Neural progenitor cell (in vitro differentiated cells): ENCODE measurements at regions not wholly inside any gene's neighbourhood (a gene's known extent, or its start where the extent isn't known, plus 50 kb on each side); places are given as distances from the start of the nearest gene placed in this dataset.

Source experiments
- DNase-seq: peaks from one replicate; pipeline ENCODE4 v3.0.0-alpha.2; 2016; ENCODE audit warnings: low spot score
- H2AFZ ChIP-seq: fragments of 200-600 bp; sonication (generic); replicated peaks from 2 replicates; pipeline ENCODE4 v1.6.1; 2016; ENCODE audit warnings: antibody characterized with exemption
- H3F3A ChIP-seq: fragments of 200-600 bp; sonication (generic); 2 replicates; pipeline ENCODE4 v1.6.1; 2016; ENCODE audit warnings: antibody characterized with exemption, low read depth
- H3K27ac ChIP-seq: fragments of 200-600 bp; sonication (generic); 2 replicates; pipeline ENCODE4 v1.5.1; 2016; ENCODE audit warnings: mild to moderate bottlenecking
- H3K27me3 ChIP-seq: fragments of 200-600 bp; sonication (generic); 2 replicates; pipeline ENCODE4 v1.6.1; 2016; ENCODE audit warnings: mild to moderate bottlenecking, moderate library complexity
- H3K36me3 ChIP-seq: fragments of 200-600 bp; sonication (generic); 2 replicates; pipeline ENCODE4 v1.5.1; 2016
- H3K4me1 ChIP-seq: fragments of 200-600 bp; sonication (generic); 2 replicates; pipeline ENCODE4 v1.6.1; 2016; ENCODE audit warnings: mixed run types
- H3K4me2 ChIP-seq: fragments of 200-600 bp; sonication (generic); 2 replicates; pipeline ENCODE4 v1.6.1; 2016
- H3K4me3 ChIP-seq: fragments of 200-600 bp; sonication (generic); 2 replicates; pipeline ENCODE4 v1.5.1; 2016
- H3K79me2 ChIP-seq: fragments of 200-600 bp; sonication (generic); 2 replicates; pipeline ENCODE4 v1.6.1; 2016; ENCODE audit warnings: low read depth
- H3K9ac ChIP-seq: fragments of 200-600 bp; sonication (generic); 2 replicates; pipeline ENCODE4 v1.6.1; 2016
- H3K9me3 ChIP-seq: fragments of 200-600 bp; sonication (generic); 2 replicates; pipeline ENCODE4 v1.5.1; 2016; ENCODE audit warnings: low read depth
- H4K20me1 ChIP-seq: fragments of 200-600 bp; sonication (generic); 2 replicates; pipeline ENCODE4 v1.6.1; 2016; ENCODE audit warnings: low read depth
- H3K27ac Mint-ChIP-seq: 3 replicates; pipeline ENCODE4 v1.8.0; 2021; ENCODE audit warnings: mixed read lengths
- H3K27me3 Mint-ChIP-seq: 2 replicates; pipeline ENCODE4 v1.8.0; 2022; ENCODE audit warnings: low read depth, mild to moderate bottlenecking, inconsistent platforms, moderate library complexity, mixed read lengths; ENCODE audit not compliant: insufficient read depth
- H3K36me3 Mint-ChIP-seq: 3 replicates; pipeline ENCODE4 v1.8.0; 2021; ENCODE audit warnings: mixed read lengths
- H3K4me1 Mint-ChIP-seq: 3 replicates; pipeline ENCODE4 v1.8.0; 2021; ENCODE audit warnings: mixed read lengths
- H3K4me3 Mint-ChIP-seq: 3 replicates; pipeline ENCODE4 v1.8.0; 2021; ENCODE audit warnings: mild to moderate bottlenecking, moderate library complexity, mixed read lengths
- H3K9me3 Mint-ChIP-seq: 3 replicates; pipeline ENCODE4 v1.8.0; 2020; ENCODE audit warnings: mixed read lengths
- EZH2 ChIP-seq: fragments of 200-600 bp; sonication (generic); IDR thresholded peaks from 2 replicates; pipeline ENCODE4 v1.6.1; 2017; ENCODE audit warnings: antibody characterized with exemption, mild to moderate bottlenecking, moderate library complexity
- EZH2phosphoT487 ChIP-seq: fragments of 200-600 bp; sonication (generic); IDR thresholded peaks from 2 replicates; pipeline ENCODE4 v1.6.1; 2017; ENCODE audit warnings: antibody characterized with exemption
- TF ChIP-seq, protein P1 (sequence below): fragments of 200-600 bp; sonication (generic); IDR thresholded peaks from 2 replicates; pipeline ENCODE4 v1.5.1; 2017; ENCODE audit warnings: antibody characterized with exemption, mild to moderate bottlenecking

DNA sequence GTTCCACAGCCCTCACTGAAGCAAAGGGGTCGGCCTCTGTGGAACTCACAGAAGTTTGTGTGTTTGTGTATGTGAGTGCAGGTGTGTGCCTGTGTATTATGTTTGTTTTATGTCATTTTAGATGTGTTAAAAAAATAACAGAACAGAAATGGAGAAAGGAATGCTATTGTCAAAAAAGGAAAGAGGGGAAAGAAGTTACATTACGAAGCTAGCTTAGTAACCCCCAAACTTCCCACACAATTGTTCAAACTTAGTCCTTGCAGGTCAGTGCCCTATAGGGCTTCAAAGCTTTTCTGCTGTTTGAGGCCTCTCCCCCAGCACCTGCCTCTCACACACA is 1505.6 kb upstream of the SLC10A2 start:
- no peak for DNase-seq

DNA sequence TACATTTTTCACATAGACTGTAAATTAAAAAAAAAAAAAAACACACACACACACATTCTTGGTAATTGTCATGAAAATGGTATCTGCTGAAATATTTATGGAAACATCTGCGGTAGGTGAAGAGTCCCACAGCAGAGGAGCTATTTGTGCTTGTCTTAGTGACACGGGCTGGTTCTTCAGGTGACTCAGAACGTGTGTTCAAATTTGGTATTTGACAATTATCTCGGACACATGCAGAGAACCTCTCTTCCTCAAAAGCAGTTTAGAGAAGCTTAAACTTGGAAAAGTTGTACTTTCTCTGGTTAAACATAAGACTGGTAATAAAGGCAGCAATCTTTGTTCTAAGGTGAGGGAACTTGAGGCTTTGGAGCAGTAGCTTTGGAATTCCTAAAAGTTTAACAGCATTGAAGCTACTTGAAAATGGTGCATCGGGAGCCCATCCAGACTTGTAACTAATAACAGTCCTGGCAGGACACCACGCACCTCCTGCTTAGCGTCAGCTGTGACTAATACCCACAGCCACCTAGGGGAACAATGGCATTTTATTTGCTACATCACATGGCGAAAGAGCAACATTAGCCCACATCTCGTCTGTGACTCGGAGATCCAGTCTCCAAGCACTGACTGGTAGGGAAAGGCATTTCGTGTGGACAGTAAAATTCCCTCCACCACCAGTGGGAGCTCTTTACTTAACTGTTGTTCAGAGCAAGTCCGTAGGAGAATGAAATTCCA is 1505.1 kb upstream of the SLC10A2 start:
- Mint-ChIP-seq H3K4me3 (no peak overlapping the region), H3K27ac (no peak overlapping the region), H3K9me3 (peaks cover 2% of the 10 kb centered on the region), H3K4me1 (peaks cover 15% of the 10 kb centered on the region), H3K36me3 (peaks cover 2% of the 10 kb centered on the region), H3K27me3 (peaks cover 2% of the 10 kb centered on the region)
- Histone ChIP-seq H3K4me2 (no peak overlapping the region), H3K4me1 (no peaks in the 10 kb centered on the region), H2AFZ (peak overlapping the region; percentile 27), H3K27ac (no peak overlapping the region), H4K20me1 (no peaks in the 10 kb centered on the region), H3K9ac (no peak overlapping the region), H3F3A (no peaks in the 10 kb centered on the region), H3K36me3 (no peaks in the 10 kb centered on the region), H3K79me2 (no peaks in the 10 kb centered on the region), H3K27me3 (no peaks in the 10 kb centered on the region), H3K4me3 (no peak overlapping the region), H3K9me3 (no peaks in the 10 kb centered on the region)
- TF ChIP-seq EZH2: no peak
- TF ChIP-seq, protein P1, sequence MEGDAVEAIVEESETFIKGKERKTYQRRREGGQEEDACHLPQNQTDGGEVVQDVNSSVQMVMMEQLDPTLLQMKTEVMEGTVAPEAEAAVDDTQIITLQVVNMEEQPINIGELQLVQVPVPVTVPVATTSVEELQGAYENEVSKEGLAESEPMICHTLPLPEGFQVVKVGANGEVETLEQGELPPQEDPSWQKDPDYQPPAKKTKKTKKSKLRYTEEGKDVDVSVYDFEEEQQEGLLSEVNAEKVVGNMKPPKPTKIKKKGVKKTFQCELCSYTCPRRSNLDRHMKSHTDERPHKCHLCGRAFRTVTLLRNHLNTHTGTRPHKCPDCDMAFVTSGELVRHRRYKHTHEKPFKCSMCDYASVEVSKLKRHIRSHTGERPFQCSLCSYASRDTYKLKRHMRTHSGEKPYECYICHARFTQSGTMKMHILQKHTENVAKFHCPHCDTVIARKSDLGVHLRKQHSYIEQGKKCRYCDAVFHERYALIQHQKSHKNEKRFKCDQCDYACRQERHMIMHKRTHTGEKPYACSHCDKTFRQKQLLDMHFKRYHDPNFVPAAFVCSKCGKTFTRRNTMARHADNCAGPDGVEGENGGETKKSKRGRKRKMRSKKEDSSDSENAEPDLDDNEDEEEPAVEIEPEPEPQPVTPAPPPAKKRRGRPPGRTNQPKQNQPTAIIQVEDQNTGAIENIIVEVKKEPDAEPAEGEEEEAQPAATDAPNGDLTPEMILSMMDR: peak; percentile 69
- TF ChIP-seq EZH2phosphoT487: no peak
- DNase-seq: peak; percentile 72

More for the DNA sequence above, 1505.6 kb upstream of the SLC10A2 start:
- H2AFZ ChIP-seq: no peak overlapping the region
- no peaks in the 10 kb centered on the region for H3K9me3 ChIP-seq
- H3K9me3 Mint-ChIP-seq: peaks cover 2% of the 10 kb centered on the region
- H3K9ac ChIP-seq: no peak overlapping the region
- peaks cover 2% of the 10 kb centered on the region for H3K27me3 Mint-ChIP-seq
- H3K4me1 ChIP-seq: no peaks in the 10 kb centered on the region
- no peaks in the 10 kb centered on the region for H3K36me3 ChIP-seq
- H3K79me2 ChIP-seq: no peaks in the 10 kb centered on the region
- H4K20me1 ChIP-seq: no peaks in the 10 kb centered on the region
- TF ChIP-seq EZH2phosphoT487 (no peak), EZH2 (no peak)
- TF ChIP-seq, protein P1: no peak
- H3K4me1 Mint-ChIP-seq: peaks cover 15% of the 10 kb centered on the region
- no peaks in the 10 kb centered on the region for H3F3A ChIP-seq
- H3K36me3 Mint-ChIP-seq: peaks cover 2% of the 10 kb centered on the region
- no peak overlapping the region for H3K27ac ChIP-seq
- H3K4me3 ChIP-seq: no peak overlapping the region
- H3K4me3 Mint-ChIP-seq: no peak overlapping the region
- no peaks in the 10 kb centered on the region for H3K27me3 ChIP-seq
- no peak overlapping the region for H3K4me2 ChIP-seq
- H3K27ac Mint-ChIP-seq: no peak overlapping the region

DNA sequence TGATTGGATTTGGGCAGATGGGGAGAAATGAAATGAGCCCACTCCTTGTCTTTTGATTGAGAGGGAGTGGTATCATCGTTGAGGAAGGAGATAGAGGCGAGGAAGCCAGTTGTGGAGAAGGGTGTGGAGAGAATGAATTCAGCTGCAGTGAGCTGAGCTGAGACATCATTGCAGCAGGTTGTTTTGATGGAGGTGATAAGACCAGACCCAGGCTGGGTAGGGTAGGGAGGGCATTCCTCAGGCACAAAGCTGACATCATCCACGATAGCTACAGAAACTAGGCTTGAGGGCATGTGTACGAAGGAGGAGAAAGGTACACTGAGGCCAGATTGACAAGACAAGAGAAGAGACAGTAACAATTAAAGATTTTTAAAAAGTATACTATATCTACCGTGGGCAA is 1500.9 kb upstream of the SLC10A2 start:
- Histone ChIP-seq H3K27me3 (no peaks in the 10 kb centered on the region), H3K27ac (no peak overlapping the region), H3K79me2 (no peaks in the 10 kb centered on the region), H3K9ac (no peak overlapping the region), H2AFZ (no peak overlapping the region), H3K4me3 (no peak overlapping the region), H3K9me3 (no peaks in the 10 kb centered on the region), H4K20me1 (no peaks in the 10 kb centered on the region), H3K4me1 (no peaks in the 10 kb centered on the region), H3K36me3 (no peaks in the 10 kb centered on the region), H3F3A (no peaks in the 10 kb centered on the region), H3K4me2 (no peak overlapping the region)
- Mint-ChIP-seq H3K27me3 (peaks cover 2% of the 10 kb centered on the region), H3K27ac (no peak overlapping the region), H3K4me1 (peaks cover 11% of the 10 kb centered on the region), H3K36me3 (no peaks in the 10 kb centered on the region), H3K9me3 (no peaks in the 10 kb centered on the region), H3K4me3 (no peak overlapping the region)
- TF ChIP-seq EZH2 (no peak), EZH2phosphoT487 (no peak)
- TF ChIP-seq, protein P1: no peak
- DNase-seq: no peak
